K562 (cell line): ENCODE measurements at regions not wholly inside any gene's neighbourhood (a gene's known extent, or its start where the extent isn't known, plus 50 kb on each side); places are given as distances from the start of the nearest gene placed in this dataset.

ENCODE experiments used
- ATAC-seq: fragments of 200-7000 bp; cut with Tn5 transposase; 3 replicates; pipeline ENCODE4 v1.9.1; 2020; ENCODE audit warnings: moderate library complexity
- BruUV-seq: library from RNA; stranded (reverse); fragments of 400-500 nt; replicated peaks from 2 replicates; lab custom pipeline; 2021; lab: Mats Ljungman, UMichigan
- CTCF ChIA-PET: fragments of 300-600 bp; formaldehyde crosslinking; extraction: SDS; loops from one replicate; lab custom pipeline; 2021; ENCODE audit warnings: low intra/inter-chr PET ratio; lab: Yijun Ruan, JAX
- POLR2A ChIA-PET: fragments of 300-600, 350-650 bp; sonication (Branson Sonifier 250); formaldehyde crosslinking; extraction: SDS; loops from one replicate; lab custom pipeline; 2021; ENCODE audit warnings: antibody characterized with exemption, inconsistent platforms; lab: Yijun Ruan, JAX
- DNase-seq, 4 experiments: peaks; one replicate each; pipeline versions ENCODE4 v3.0.0 to v3.0.0-alpha.2; 2011 to 2018; ENCODE audit warnings: low spot score in 3 of 4, mixed read lengths in 3 of 4; ENCODE audit errors: extremely low read depth in 1 of 4
- FAIRE-seq: peaks from 2 replicates; lab custom pipeline; 2011; peaks lifted over from hg19 to GRCh38; lab: Jason Lieb, UNC
- H2AFZ ChIP-seq: 2 replicates; pipeline ENCODE4 v1.6.0; 2011; ENCODE audit warnings: low read depth, low read length, control low read depth, inconsistent platforms
- H3K27ac ChIP-seq: fragments of 200-600 bp; 3 replicates; pipeline ENCODE4 v1.8.0; 2011; ENCODE audit warnings: low read depth, mild to moderate bottlenecking, control low read depth, inconsistent platforms, low read length, moderate library complexity, mixed read lengths; ENCODE audit errors: extremely low read depth
- H3K27me3 ChIP-seq, 2 experiments: fragments of 300-600 bp in 1 of 2; 2 replicates in 1 of 2; 3 replicates in 1 of 2; pipeline versions ENCODE4 v1.6.0 to v1.8.0; 2011; ENCODE audit warnings: inconsistent platforms in 2 of 2, low read length in 2 of 2, mild to moderate bottlenecking in 1 of 2, mixed read lengths in 1 of 2, moderate library complexity in 1 of 2; ENCODE audit not compliant: control insufficient read depth in 2 of 2, insufficient read depth in 2 of 2
- H3K36me3 ChIP-seq: fragments of 300-600 bp; 3 replicates; pipeline ENCODE4 v1.8.0; 2011; ENCODE audit warnings: mild to moderate bottlenecking, low read length, inconsistent platforms; ENCODE audit not compliant: control insufficient read depth, insufficient read depth
- H3K4me1 ChIP-seq, 2 experiments: fragments of 200-600 bp in 1 of 2; replicated peaks in 1 of 2; 2 replicates in 1 of 2; 3 replicates in 1 of 2; pipeline versions ENCODE4 v1.5.1 to v1.8.0; 2011; ENCODE audit warnings: inconsistent platforms in 2 of 2, low read length in 2 of 2, mild to moderate bottlenecking in 1 of 2, mixed read lengths in 1 of 2, moderate library complexity in 1 of 2; ENCODE audit not compliant: control insufficient read depth in 2 of 2, insufficient read depth in 2 of 2
- H3K4me2 ChIP-seq: 2 replicates; pipeline ENCODE4 v1.6.1; 2011; ENCODE audit warnings: low read length, control low read depth, inconsistent platforms, mixed read lengths; ENCODE audit not compliant: insufficient read depth
- H3K4me3 ChIP-seq: fragments of 200-600 bp; sonication (generic), shearing (Covaris generic); 2 replicates; pipeline ENCODE4 v1.5.1; 2016; ENCODE audit warnings: control low read depth, inconsistent platforms
- H3K79me2 ChIP-seq: fragments of 200-600 bp; 3 replicates; pipeline ENCODE4 v1.8.0; 2011; ENCODE audit warnings: low read length, inconsistent platforms; ENCODE audit not compliant: control insufficient read depth, insufficient read depth
- H3K9ac ChIP-seq, 2 experiments: 2 replicates each; pipeline versions ENCODE4 v1.6.0 to v1.6.1; 2011; ENCODE audit warnings: low read depth in 2 of 2, low read length in 2 of 2, control low read depth in 1 of 2, inconsistent platforms in 1 of 2, mild to moderate bottlenecking in 1 of 2, mixed read lengths in 1 of 2; ENCODE audit not compliant: insufficient read depth in 1 of 2
- H3K9me1 ChIP-seq: one replicate; pipeline ENCODE4 v1.6.0; 2011; ENCODE audit warnings: inconsistent platforms, mild to moderate bottlenecking, low read length, moderate library complexity; ENCODE audit not compliant: control insufficient read depth, insufficient read depth
- H3K9me3 ChIP-seq: replicated peaks from 2 replicates; pipeline ENCODE4 v1.5.1; 2011; ENCODE audit warnings: low read depth, low read length, inconsistent platforms; ENCODE audit not compliant: control insufficient read depth, insufficient read depth
- H4K20me1 ChIP-seq: replicated peaks from 2 replicates; pipeline ENCODE4 v1.6.1; 2011; ENCODE audit warnings: low read length, inconsistent platforms, mixed read lengths; ENCODE audit not compliant: control insufficient read depth, insufficient read depth
- CHD2 ChIP-seq: IDR thresholded peaks from 2 replicates; pipeline ENCODE4 v1.6.1; 2011; ENCODE audit warnings: low read depth, low read length
- TAF15 ChIP-seq: fragments of 200-400 bp; formaldehyde crosslinking; IDR thresholded peaks from 2 replicates; pipeline ENCODE4 v1.6.1; 2017; ENCODE audit warnings: mild to moderate bottlenecking, low read depth, low read length, moderate library complexity
- ZNF586 ChIP-seq: fragments of 450-650 bp; formaldehyde crosslinking; conservative IDR thresholded peaks from 2 replicates; pipeline ENCODE4 v1.4.0; 2020; ENCODE audit warnings: mild to moderate bottlenecking, moderate library complexity
- WGBS: fragments of 100-300 bp; shearing (Covaris generic); methylation state at CpG from one replicate; pipeline ENCODE4 v1.1.6; 2016; ENCODE audit warnings: low coverage, mixed read lengths; ENCODE audit not compliant: insufficient coverage; ENCODE audit errors: missing lambda C conversion rate; 5-methylcytosine and 5-hydroxymethylcytosine counted together
- in situ Hi-C: fragments of 300-500 bp; cut with MboI; formaldehyde crosslinking; loops from 4 replicates; pipeline ENCODE4 v1.15.0; 2018; ENCODE audit warnings: inconsistent platforms, mixed read lengths
- intact Hi-C: fragments of 100-400 bp; cut with micrococcal nuclease; formaldehyde crosslinking; loops from 2 replicates; pipeline ENCODE4 v1.14.2; 2022
- TF ChIP-seq, protein P1 (sequence below): fragments of 450-650 bp; IDR thresholded peaks from 2 replicates; pipeline ENCODE4 v1.6.1; 2014; ENCODE audit warnings: low read depth, mild to moderate bottlenecking, moderate library complexity, borderline replicate concordance

GRCh38 chr2:238525990-238526389 lies 99.3 kb downstream of the ASB1 start:
- FAIRE-seq, result no peak
- peaks cover 6 to 31% of the 10 kb centered on the region in 2 experiments; a peak in 4 of 5 replicates for H3K27me3 ChIP-seq
- ChIA-PET CTCF (no interaction called here), POLR2A (no interaction called here)
- no peak overlapping the region for H3K4me2 ChIP-seq
- no peaks in the 10 kb centered on the region for H3K4me1 ChIP-seq
- H3K36me3 ChIP-seq, result no peaks in the 10 kb centered on the region
- H3K9me1 ChIP-seq, result no peaks in the 10 kb centered on the region
- no peak overlapping the region for H2AFZ ChIP-seq
- DNase-seq, result no peak
- TF ChIP-seq ZNF586 (CRISPR knock-in tag), result no peak
- TF ChIP-seq TAF15, result no peak
- TF ChIP-seq CHD2, result no peak
- H3K9me3 ChIP-seq, result no peaks in the 10 kb centered on the region
- no peak overlapping the region for H3K27ac ChIP-seq
- ATAC-seq, result no peak
- intact Hi-C loops (no loop called here), in situ Hi-C loops (no loop called here)
- WGBS, result 0% methylated on average over 6 of the region's 7 CpGs
- no peak overlapping the region for H3K4me3 ChIP-seq
- no peak overlapping the region for H3K9ac ChIP-seq
- no peaks in the 10 kb centered on the region for H4K20me1 ChIP-seq
- no TSS peak for BruUV-seq
- H3K79me2 ChIP-seq, result no peaks in the 10 kb centered on the region

GRCh38 chr2:238527565-238527964 lies 100.8 kb downstream of the ASB1 start:
- H2AFZ ChIP-seq, result no peak overlapping the region
- H4K20me1 ChIP-seq, result no peaks in the 10 kb centered on the region
- ATAC-seq (no peak), FAIRE-seq (no peak), DNase-seq (no peak)
- intact Hi-C loops (no loop called here), in situ Hi-C loops (no loop called here)
- H3K4me2 ChIP-seq, result no peak overlapping the region
- 0% methylated on average over 2 of the region's 3 CpGs for WGBS
- no TSS peak for BruUV-seq
- CTCF ChIA-PET, result no interaction called here
- H3K36me3 ChIP-seq, result no peaks in the 10 kb centered on the region
- H3K27ac ChIP-seq, result no peak overlapping the region
- no peak overlapping the region for H3K4me3 ChIP-seq
- no peaks in the 10 kb centered on the region for H3K4me1 ChIP-seq
- H3K9me1 ChIP-seq, result no peaks in the 10 kb centered on the region
- no peaks in the 10 kb centered on the region for H3K79me2 ChIP-seq
- no peaks in the 10 kb centered on the region; the same call in 1 of the 2 replicates for H3K9me3 ChIP-seq
- H3K9ac ChIP-seq, result no peak overlapping the region
- H3K27me3 ChIP-seq, result peaks cover 6 to 29% of the 10 kb centered on the region in 2 experiments; a peak in 4 of 5 replicates
- POLR2A ChIA-PET, result no interaction called here
- TF ChIP-seq, protein P1, sequence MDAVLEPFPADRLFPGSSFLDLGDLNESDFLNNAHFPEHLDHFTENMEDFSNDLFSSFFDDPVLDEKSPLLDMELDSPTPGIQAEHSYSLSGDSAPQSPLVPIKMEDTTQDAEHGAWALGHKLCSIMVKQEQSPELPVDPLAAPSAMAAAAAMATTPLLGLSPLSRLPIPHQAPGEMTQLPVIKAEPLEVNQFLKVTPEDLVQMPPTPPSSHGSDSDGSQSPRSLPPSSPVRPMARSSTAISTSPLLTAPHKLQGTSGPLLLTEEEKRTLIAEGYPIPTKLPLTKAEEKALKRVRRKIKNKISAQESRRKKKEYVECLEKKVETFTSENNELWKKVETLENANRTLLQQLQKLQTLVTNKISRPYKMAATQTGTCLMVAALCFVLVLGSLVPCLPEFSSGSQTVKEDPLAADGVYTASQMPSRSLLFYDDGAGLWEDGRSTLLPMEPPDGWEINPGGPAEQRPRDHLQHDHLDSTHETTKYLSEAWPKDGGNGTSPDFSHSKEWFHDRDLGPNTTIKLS, result no peak
